ENCODE measurements at regions not wholly inside any gene's neighbourhood (a gene's known extent, or its start where the extent isn't known, plus 50 kb on each side); places are given as distances from the start of the nearest gene placed in this dataset.

- Histone ChIP-seq H3K4me3 (ENCODE audit: low read length) (no peak overlapping the region), H3K27me3 (ENCODE audit: insufficient read depth, low read length) (no peaks in the 10 kb centered on the region), H3K9ac (ENCODE audit: low read depth, low read length) (no peak overlapping the region), H3K4me1 (ENCODE audit: insufficient read depth, low read length) (no peaks in the 10 kb centered on the region), H3K9me3 (ENCODE audit: insufficient read depth, low read depth, low read length) (no peaks in the 10 kb centered on the region), H3K36me3 (ENCODE audit: insufficient read depth, low read depth, low read length) (no peaks in the 10 kb centered on the region), H3K27ac (ENCODE audit: low read length) (no peak overlapping the region)
These were observed 375.2 kb upstream of the MARCKS start for GRCh38 chr6:113481910-113482309.

- no peak overlapping the region for H3K9ac ChIP-seq (ENCODE audit: low read depth, low read length)
- H3K36me3 ChIP-seq (ENCODE audit: insufficient read depth, low read depth, low read length): no peaks in the 10 kb centered on the region
- H3K9me3 ChIP-seq (ENCODE audit: insufficient read depth, low read depth, low read length): no peaks in the 10 kb centered on the region
- H3K27ac ChIP-seq (ENCODE audit: low read length): no peak overlapping the region
- H3K4me1 ChIP-seq (ENCODE audit: insufficient read depth, low read length): no peaks in the 10 kb centered on the region
- H3K27me3 ChIP-seq (ENCODE audit: insufficient read depth, low read length): no peaks in the 10 kb centered on the region
- H3K4me3 ChIP-seq (ENCODE audit: low read length): no peak overlapping the region
These were observed 374.4 kb upstream of the MARCKS start for GRCh38 chr6:113482771-113483170.

- Histone ChIP-seq H3K9me3 (ENCODE audit: insufficient read depth, low read depth, low read length) (no peaks in the 10 kb centered on the region), H3K27ac (ENCODE audit: low read length) (no peak overlapping the region), H3K9ac (ENCODE audit: low read depth, low read length) (no peak overlapping the region), H3K4me1 (ENCODE audit: insufficient read depth, low read length) (no peaks in the 10 kb centered on the region), H3K4me3 (ENCODE audit: low read length) (no peak overlapping the region), H3K36me3 (ENCODE audit: insufficient read depth, low read depth, low read length) (no peaks in the 10 kb centered on the region), H3K27me3 (ENCODE audit: insufficient read depth, low read length) (no peaks in the 10 kb centered on the region)
These were observed 370.9 kb upstream of the MARCKS start for GRCh38 chr6:113486199-113486598.

GRCh38 chr6:113487489-113488058 lies 369.6 kb upstream of the MARCKS start:
- Histone ChIP-seq H3K4me1 (ENCODE audit: insufficient read depth, low read length) (no peaks in the 10 kb centered on the region), H3K4me3 (ENCODE audit: low read length) (no peak overlapping the region), H3K36me3 (ENCODE audit: insufficient read depth, low read depth, low read length) (no peaks in the 10 kb centered on the region), H3K9me3 (ENCODE audit: insufficient read depth, low read depth, low read length) (no peaks in the 10 kb centered on the region), H3K27me3 (ENCODE audit: insufficient read depth, low read length) (no peaks in the 10 kb centered on the region), H3K27ac (ENCODE audit: low read length) (no peak overlapping the region), H3K9ac (ENCODE audit: low read depth, low read length) (no peak overlapping the region)

- Histone ChIP-seq H3K9ac (ENCODE audit: low read depth, low read length) (no peak overlapping the region), H3K27ac (ENCODE audit: low read length) (no peak overlapping the region), H3K9me3 (ENCODE audit: insufficient read depth, low read depth, low read length) (no peaks in the 10 kb centered on the region), H3K4me1 (ENCODE audit: insufficient read depth, low read length) (no peaks in the 10 kb centered on the region), H3K4me3 (ENCODE audit: low read length) (no peak overlapping the region), H3K36me3 (ENCODE audit: insufficient read depth, low read depth, low read length) (no peaks in the 10 kb centered on the region), H3K27me3 (ENCODE audit: insufficient read depth, low read length) (no peaks in the 10 kb centered on the region)
These were observed 369.1 kb upstream of the MARCKS start for GRCh38 chr6:113488061-113488460.

GRCh38 chr6:113488812-113489685 lies 368.1 kb upstream of the MARCKS start:
- H3K9me3 ChIP-seq (ENCODE audit: insufficient read depth, low read depth, low read length): no peaks in the 10 kb centered on the region
- H3K9ac ChIP-seq (ENCODE audit: low read depth, low read length): no peak overlapping the region
- H3K27me3 ChIP-seq (ENCODE audit: insufficient read depth, low read length): no peaks in the 10 kb centered on the region
- H3K36me3 ChIP-seq (ENCODE audit: insufficient read depth, low read depth, low read length): no peaks in the 10 kb centered on the region
- H3K4me3 ChIP-seq (ENCODE audit: low read length): no peak overlapping the region
- no peak overlapping the region for H3K27ac ChIP-seq (ENCODE audit: low read length)
- no peaks in the 10 kb centered on the region for H3K4me1 ChIP-seq (ENCODE audit: insufficient read depth, low read length)

- Histone ChIP-seq H3K4me1 (ENCODE audit: insufficient read depth, low read length) (no peaks in the 10 kb centered on the region), H3K27ac (ENCODE audit: low read length) (no peak overlapping the region), H3K36me3 (ENCODE audit: insufficient read depth, low read depth, low read length) (no peaks in the 10 kb centered on the region), H3K27me3 (ENCODE audit: insufficient read depth, low read length) (no peaks in the 10 kb centered on the region), H3K9me3 (ENCODE audit: insufficient read depth, low read depth, low read length) (no peaks in the 10 kb centered on the region), H3K9ac (ENCODE audit: low read depth, low read length) (no peak overlapping the region), H3K4me3 (ENCODE audit: low read length) (no peak overlapping the region)
These were observed 367.0 kb upstream of the MARCKS start for GRCh38 chr6:113489952-113490746.

- Histone ChIP-seq H3K9ac (ENCODE audit: low read depth, low read length) (no peak overlapping the region), H3K4me3 (ENCODE audit: low read length) (no peak overlapping the region), H3K4me1 (ENCODE audit: insufficient read depth, low read length) (no peaks in the 10 kb centered on the region), H3K27me3 (ENCODE audit: insufficient read depth, low read length) (no peaks in the 10 kb centered on the region), H3K27ac (ENCODE audit: low read length) (no peak overlapping the region), H3K9me3 (ENCODE audit: insufficient read depth, low read depth, low read length) (no peaks in the 10 kb centered on the region), H3K36me3 (ENCODE audit: insufficient read depth, low read depth, low read length) (no peaks in the 10 kb centered on the region)
These were observed 365.8 kb upstream of the MARCKS start for GRCh38 chr6:113491376-113491775.

- H3K36me3 ChIP-seq (ENCODE audit: insufficient read depth, low read depth, low read length): no peaks in the 10 kb centered on the region
- H3K27ac ChIP-seq (ENCODE audit: low read length): no peak overlapping the region
- H3K4me3 ChIP-seq (ENCODE audit: low read length): no peak overlapping the region
- H3K4me1 ChIP-seq (ENCODE audit: insufficient read depth, low read length): no peaks in the 10 kb centered on the region
- H3K9ac ChIP-seq (ENCODE audit: low read depth, low read length): no peak overlapping the region
- H3K9me3 ChIP-seq (ENCODE audit: insufficient read depth, low read depth, low read length): no peaks in the 10 kb centered on the region
- H3K27me3 ChIP-seq (ENCODE audit: insufficient read depth, low read length): no peaks in the 10 kb centered on the region
These were observed 363.2 kb upstream of the MARCKS start for GRCh38 chr6:113493991-113494390.

- Histone ChIP-seq H3K4me1 (ENCODE audit: insufficient read depth, low read length) (no peaks in the 10 kb centered on the region), H3K36me3 (ENCODE audit: insufficient read depth, low read depth, low read length) (no peaks in the 10 kb centered on the region), H3K27ac (ENCODE audit: low read length) (no peak overlapping the region), H3K27me3 (ENCODE audit: insufficient read depth, low read length) (no peaks in the 10 kb centered on the region), H3K4me3 (ENCODE audit: low read length) (no peak overlapping the region), H3K9ac (ENCODE audit: low read depth, low read length) (no peak overlapping the region), H3K9me3 (ENCODE audit: insufficient read depth, low read depth, low read length) (no peaks in the 10 kb centered on the region)
These were observed 361.6 kb upstream of the MARCKS start for GRCh38 chr6:113495521-113495920.

- no peaks in the 10 kb centered on the region for H3K27me3 ChIP-seq (ENCODE audit: insufficient read depth, low read length)
- no peaks in the 10 kb centered on the region for H3K36me3 ChIP-seq (ENCODE audit: insufficient read depth, low read depth, low read length)
- H3K4me1 ChIP-seq (ENCODE audit: insufficient read depth, low read length): no peaks in the 10 kb centered on the region
- H3K27ac ChIP-seq (ENCODE audit: low read length): no peak overlapping the region
- H3K9me3 ChIP-seq (ENCODE audit: insufficient read depth, low read depth, low read length): no peaks in the 10 kb centered on the region
- no peak overlapping the region for H3K4me3 ChIP-seq (ENCODE audit: low read length)
- H3K9ac ChIP-seq (ENCODE audit: low read depth, low read length): no peak overlapping the region
These were observed 361.0 kb upstream of the MARCKS start for GRCh38 chr6:113496166-113496565.

Measured in iPS-20b (cell line).